ENCODE measurements at regions not wholly inside any gene's neighbourhood (a gene's known extent, or its start where the extent isn't known, plus 50 kb on each side); places are given as distances from the start of the nearest gene placed in this dataset.

DNA sequence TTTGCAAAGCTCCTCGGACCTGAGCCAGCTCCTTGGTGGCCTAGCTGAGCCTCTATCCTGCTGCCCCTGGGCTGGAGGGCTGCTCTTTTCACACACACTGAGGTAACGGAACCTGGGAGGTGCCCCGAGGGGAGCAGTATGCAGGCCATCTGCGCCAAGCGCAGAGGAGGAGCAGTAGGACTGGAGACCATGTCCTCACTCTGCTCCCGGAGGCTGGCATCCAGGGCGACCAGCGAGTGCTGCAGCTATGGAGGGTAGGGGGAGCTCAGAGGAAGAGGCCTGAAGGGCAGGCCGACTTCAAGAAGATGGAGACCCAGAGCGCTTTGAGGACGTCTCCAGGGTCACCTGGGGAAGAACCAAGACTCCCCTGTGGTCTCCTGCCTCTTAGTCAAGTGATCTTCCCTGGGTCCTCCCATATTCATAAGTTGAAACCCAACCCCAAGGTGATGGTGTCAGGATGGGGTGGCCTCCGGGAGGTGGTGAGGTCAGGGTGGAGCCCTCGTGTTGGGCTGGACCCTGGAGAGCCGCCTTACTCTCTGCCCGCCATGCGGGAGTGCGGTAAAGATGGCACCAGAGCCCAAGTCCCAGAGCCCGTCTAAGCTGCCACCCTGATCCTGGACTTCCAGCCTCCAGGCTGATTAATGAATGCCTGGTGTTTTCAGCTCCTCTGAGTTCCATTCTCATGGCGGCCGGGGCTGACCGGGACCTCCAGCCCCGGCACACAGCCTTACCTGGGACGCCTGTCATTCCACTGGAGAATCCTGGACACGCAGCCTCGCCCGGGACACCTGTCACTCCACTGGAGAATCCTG, 160.7 kb downstream of the NDUFA10 start:
- TF ChIP-seq, protein P1, sequence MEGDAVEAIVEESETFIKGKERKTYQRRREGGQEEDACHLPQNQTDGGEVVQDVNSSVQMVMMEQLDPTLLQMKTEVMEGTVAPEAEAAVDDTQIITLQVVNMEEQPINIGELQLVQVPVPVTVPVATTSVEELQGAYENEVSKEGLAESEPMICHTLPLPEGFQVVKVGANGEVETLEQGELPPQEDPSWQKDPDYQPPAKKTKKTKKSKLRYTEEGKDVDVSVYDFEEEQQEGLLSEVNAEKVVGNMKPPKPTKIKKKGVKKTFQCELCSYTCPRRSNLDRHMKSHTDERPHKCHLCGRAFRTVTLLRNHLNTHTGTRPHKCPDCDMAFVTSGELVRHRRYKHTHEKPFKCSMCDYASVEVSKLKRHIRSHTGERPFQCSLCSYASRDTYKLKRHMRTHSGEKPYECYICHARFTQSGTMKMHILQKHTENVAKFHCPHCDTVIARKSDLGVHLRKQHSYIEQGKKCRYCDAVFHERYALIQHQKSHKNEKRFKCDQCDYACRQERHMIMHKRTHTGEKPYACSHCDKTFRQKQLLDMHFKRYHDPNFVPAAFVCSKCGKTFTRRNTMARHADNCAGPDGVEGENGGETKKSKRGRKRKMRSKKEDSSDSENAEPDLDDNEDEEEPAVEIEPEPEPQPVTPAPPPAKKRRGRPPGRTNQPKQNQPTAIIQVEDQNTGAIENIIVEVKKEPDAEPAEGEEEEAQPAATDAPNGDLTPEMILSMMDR (IDR thresholded peaks at IDR 0.05; ENCODE audit: control extremely low read depth, extremely low read depth, low read depth, missing control alignments): no peak
- ChIA-PET CTCF (no interaction called here), POLR2A (no interaction called here)
- DNase-seq (ENCODE audit: extremely low spot score): no peak

DNA sequence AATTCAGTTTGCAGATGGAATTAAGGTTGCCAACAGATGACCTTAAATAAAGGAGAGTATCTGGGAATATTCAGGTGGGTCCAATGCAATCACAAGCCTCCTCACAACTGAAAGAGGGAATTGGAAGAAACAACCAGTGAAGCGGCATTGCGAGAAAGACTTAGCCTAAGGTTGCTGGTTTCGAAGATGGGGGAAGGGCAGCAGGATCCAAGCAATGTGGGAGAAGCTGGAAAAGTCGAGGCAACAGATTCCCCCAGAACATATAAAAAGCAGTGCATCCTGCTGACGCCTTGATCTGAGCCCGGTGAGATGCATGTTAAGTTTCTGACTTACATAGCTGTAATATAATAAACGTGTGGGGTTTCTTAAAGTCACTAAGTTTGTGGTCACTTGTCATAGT, 162.5 kb downstream of the NDUFA10 start:
- ChIA-PET POLR2A (no interaction called here), CTCF (no interaction called here)
- TF ChIP-seq, protein P1 (IDR thresholded peaks at IDR 0.05; ENCODE audit: control extremely low read depth, extremely low read depth, low read depth, missing control alignments): no peak
- no peak for DNase-seq (ENCODE audit: extremely low spot score)

DNA sequence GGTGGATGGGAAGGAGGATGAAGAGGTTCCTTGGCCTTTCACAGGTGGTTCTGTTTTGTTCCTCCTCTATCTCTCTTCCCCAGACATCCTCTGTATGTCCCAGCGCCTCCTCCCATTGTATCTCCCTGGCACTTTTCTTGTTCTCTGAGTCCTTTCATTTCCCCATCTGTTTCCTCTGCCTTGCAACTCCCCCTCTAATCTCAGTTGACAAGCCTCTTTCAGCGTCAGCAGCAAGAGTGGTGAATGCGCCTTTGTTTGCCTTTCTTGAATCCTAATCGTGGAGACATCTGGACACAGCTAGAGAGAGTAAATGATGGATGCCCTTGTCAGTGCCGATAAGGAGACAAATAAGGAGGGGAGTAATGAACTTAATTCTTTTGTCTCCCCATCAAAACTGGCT, 167.0 kb downstream of the NDUFA10 start:
- POLR2A ChIA-PET: no interaction called here
- TF ChIP-seq, protein P1 (IDR thresholded peaks at IDR 0.05; ENCODE audit: control extremely low read depth, extremely low read depth, low read depth, missing control alignments): no peak
- CTCF ChIA-PET: no interaction called here
- DNase-seq (ENCODE audit: extremely low spot score): no peak

DNA sequence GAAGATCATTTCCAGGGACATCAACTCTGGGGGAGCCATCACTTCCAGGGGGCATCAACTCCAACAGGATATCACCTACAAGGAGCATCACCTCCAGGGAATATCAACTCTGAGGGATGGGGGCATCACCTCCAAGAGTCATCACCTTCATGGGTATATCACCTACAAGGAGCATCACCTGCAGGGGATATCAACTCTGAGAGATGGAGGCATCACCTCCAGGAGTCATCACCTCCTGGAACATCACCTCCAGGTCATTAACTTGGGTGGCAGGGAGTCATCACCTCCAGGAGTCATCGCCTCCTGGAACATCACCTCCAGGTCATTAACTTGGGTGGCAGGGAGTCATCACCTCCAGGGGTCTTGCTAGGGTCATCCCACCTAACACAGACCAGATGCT, 167.6 kb downstream of the NDUFA10 start:
- TF ChIP-seq, protein P1 (IDR thresholded peaks at IDR 0.05; ENCODE audit: control extremely low read depth, extremely low read depth, low read depth, missing control alignments): no peak
- no peak for DNase-seq (ENCODE audit: extremely low spot score)
- CTCF ChIA-PET: no interaction called here
- POLR2A ChIA-PET: no interaction called here

DNA sequence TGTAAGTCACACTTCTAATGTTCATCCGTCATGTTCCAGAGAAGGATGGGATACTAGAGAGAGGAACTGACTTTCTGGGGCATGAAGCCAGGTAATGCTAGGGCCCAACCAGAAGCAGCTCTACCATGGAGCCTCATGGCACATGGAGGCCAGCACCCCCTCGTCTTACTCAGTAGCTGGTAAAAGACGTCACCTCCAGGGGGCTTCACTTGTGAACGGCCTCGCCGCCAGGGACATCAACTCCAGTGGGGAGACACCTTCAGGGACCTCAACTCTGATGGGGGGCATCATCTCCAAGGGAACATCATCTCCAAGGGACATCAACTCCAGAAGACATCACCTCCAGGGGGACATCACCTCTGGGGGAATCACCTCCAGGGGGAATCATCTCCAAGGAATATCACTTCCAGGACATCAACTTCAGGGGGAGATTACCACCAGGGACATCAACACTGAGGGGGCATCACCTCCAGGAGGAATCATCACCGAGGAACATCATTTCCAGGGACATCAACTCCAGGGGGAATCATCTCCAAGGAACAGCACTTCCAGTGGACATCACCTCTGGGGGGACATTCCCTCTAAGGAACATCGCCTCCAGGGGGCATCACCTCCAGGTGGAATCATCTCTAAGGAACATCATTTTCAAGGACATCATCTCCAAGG, 168.4 kb downstream of the NDUFA10 start:
- DNase-seq (ENCODE audit: extremely low spot score): no peak
- ChIA-PET CTCF (no interaction called here), POLR2A (no interaction called here)
- TF ChIP-seq, protein P1 (IDR thresholded peaks at IDR 0.05; ENCODE audit: control extremely low read depth, extremely low read depth, low read depth, missing control alignments): no peak

DNA sequence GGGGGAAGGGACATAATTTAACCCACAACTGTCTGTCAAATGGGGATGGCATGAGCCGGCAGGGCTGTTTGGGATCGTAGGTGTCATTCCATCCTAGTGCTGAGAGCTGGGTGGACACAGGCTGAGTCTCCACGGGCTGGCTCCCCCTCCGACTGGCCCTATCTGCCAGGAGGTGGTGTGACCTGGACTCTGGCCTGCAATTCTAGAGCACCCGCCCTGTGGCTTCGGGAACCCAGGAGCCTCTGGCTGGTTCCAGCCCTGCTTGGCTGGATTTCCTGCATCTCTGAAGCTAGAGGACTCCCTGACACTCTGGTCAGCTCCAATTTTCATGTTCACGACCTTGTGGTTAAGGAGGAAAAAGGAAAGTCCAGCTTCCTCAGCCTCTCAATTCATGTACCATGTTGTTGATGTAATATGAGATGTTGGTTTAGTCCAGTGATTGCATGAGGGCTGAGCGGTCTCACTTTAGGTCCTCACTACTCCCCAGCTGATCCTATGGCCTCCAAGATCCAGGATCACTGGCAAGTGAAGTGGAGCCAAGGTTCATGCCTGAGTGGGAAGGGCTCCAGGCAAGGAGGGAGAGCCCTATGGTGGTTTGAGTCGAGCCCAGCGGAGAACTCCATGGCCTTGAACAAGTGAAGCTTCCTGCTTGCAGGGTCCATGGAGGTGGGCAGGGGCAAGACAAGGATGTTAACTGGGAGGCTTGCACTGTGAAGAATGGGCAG, 169.1 kb downstream of the NDUFA10 start:
- CTCF ChIA-PET: no interaction called here
- DNase-seq (ENCODE audit: extremely low spot score): no peak
- TF ChIP-seq, protein P1 (IDR thresholded peaks at IDR 0.05; ENCODE audit: control extremely low read depth, extremely low read depth, low read depth, missing control alignments): no peak
- POLR2A ChIA-PET: no interaction called here

Measured in GM10248 (cell line).